GM23338 (cell line): ENCODE measurements at regions not wholly inside any gene's neighbourhood (a gene's known extent, or its start where the extent isn't known, plus 50 kb on each side); places are given as distances from the start of the nearest gene placed in this dataset.

Experiments
- CREB1 ChIP-seq: fragments of 250-450 bp; sonication (Bioruptor Pico); IDR thresholded peaks from 2 replicates; pipeline ENCODE4 v1.5.0; 2020; ENCODE audit warnings: low read depth, mild to moderate bottlenecking, moderate library complexity
- EZH2 ChIP-seq: fragments of 200-600 bp; sonication (generic); IDR thresholded peaks from one replicate; pipeline ENCODE4 v1.8.0; 2017; ENCODE audit warnings: antibody characterized with exemption, mild to moderate bottlenecking, low read depth; ENCODE audit not compliant: unreplicated experiment
- EZH2phosphoT487 ChIP-seq: fragments of 200-600 bp; sonication (generic); IDR thresholded peaks from one replicate; pipeline ENCODE4 v1.8.1; 2018; ENCODE audit warnings: antibody characterized with exemption; ENCODE audit not compliant: unreplicated experiment
- JUNB ChIP-seq: IDR thresholded peaks from one replicate; pipeline ENCODE4 v1.6.1; 2016; ENCODE audit warnings: antibody characterized with exemption; ENCODE audit not compliant: unreplicated experiment
- NANOG ChIP-seq: IDR thresholded peaks from 2 replicates; pipeline ENCODE4 v1.6.1; 2016; ENCODE audit warnings: antibody characterized with exemption, borderline replicate concordance
- POLR2AphosphoS5 ChIP-seq: IDR thresholded peaks from 2 replicates; pipeline ENCODE4 v1.6.1; 2016; ENCODE audit warnings: antibody characterized with exemption, low read depth
- STAT1 ChIP-seq: IDR thresholded peaks from one replicate; pipeline ENCODE4 v1.6.1; 2016; ENCODE audit warnings: antibody characterized with exemption; ENCODE audit not compliant: unreplicated experiment
- ZNF114 ChIP-seq: fragments of 250-450 bp; sonication (Bioruptor Pico); IDR thresholded peaks from 2 replicates; pipeline ENCODE4 v1.5.0; 2020; ENCODE audit warnings: mild to moderate bottlenecking, moderate library complexity
- ZNF331 ChIP-seq: fragments of 250-450 bp; sonication (Bioruptor Pico); IDR thresholded peaks from 2 replicates; pipeline ENCODE4 v1.5.0; 2020; ENCODE audit warnings: low read depth, mild to moderate bottlenecking, moderate library complexity
- TF ChIP-seq, protein P1 (sequence below), 2 experiments: fragments of 200-600 bp in 1 of 2; sonication (generic) in 1 of 2; conservative IDR thresholded peaks; 2 replicates each; pipeline versions ENCODE4 v1.5.1 to v1.6.1; 2016 to 2017; ENCODE audit warnings: antibody characterized with exemption in 2 of 2, low read depth in 2 of 2, mild to moderate bottlenecking in 2 of 2, moderate library complexity in 1 of 2
- TF ChIP-seq, protein P2 (sequence below): IDR thresholded peaks from one replicate; pipeline ENCODE4 v1.6.1; 2018; ENCODE audit warnings: antibody characterized with exemption; ENCODE audit not compliant: unreplicated experiment
- TF ChIP-seq, protein P3 (sequence below): IDR thresholded peaks from 2 replicates; pipeline ENCODE4 v1.6.1; 2016; ENCODE audit warnings: antibody characterized with exemption
- TF ChIP-seq, protein P4 (sequence below): fragments of 250-450 bp; sonication (Bioruptor Pico); IDR thresholded peaks from 2 replicates; pipeline ENCODE4 v1.5.0; 2020; ENCODE audit warnings: mild to moderate bottlenecking, moderate library complexity

DNA sequence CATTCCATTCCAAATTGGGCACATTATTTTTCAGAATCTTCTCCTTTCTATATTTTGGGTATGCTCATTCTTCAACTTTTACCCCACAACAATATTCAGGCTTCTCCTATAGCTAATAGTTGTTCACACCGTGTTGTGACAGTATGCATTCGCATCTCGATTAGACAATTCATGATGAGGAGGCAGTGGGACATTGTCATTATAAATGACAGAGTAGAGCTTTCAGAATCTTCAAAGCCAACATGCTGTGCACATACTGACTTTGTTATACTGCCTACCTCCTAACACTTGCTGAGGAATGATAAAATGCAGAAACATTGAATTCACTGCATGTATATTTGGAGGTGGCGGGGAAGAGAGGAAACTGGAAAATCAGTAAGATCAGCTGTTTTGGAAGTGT lies 714.2 kb downstream of the SUCLG1 start:
- no peak for TF ChIP-seq STAT1
- TF ChIP-seq, protein P1, sequence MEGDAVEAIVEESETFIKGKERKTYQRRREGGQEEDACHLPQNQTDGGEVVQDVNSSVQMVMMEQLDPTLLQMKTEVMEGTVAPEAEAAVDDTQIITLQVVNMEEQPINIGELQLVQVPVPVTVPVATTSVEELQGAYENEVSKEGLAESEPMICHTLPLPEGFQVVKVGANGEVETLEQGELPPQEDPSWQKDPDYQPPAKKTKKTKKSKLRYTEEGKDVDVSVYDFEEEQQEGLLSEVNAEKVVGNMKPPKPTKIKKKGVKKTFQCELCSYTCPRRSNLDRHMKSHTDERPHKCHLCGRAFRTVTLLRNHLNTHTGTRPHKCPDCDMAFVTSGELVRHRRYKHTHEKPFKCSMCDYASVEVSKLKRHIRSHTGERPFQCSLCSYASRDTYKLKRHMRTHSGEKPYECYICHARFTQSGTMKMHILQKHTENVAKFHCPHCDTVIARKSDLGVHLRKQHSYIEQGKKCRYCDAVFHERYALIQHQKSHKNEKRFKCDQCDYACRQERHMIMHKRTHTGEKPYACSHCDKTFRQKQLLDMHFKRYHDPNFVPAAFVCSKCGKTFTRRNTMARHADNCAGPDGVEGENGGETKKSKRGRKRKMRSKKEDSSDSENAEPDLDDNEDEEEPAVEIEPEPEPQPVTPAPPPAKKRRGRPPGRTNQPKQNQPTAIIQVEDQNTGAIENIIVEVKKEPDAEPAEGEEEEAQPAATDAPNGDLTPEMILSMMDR (conservative IDR thresholded peaks at IDR 0.05; ENCODE audit: low read depth in 2 of 2), result no peak
- TF ChIP-seq EZH2, result no peak
- no peak for TF ChIP-seq JUNB
- TF ChIP-seq, protein P2, sequence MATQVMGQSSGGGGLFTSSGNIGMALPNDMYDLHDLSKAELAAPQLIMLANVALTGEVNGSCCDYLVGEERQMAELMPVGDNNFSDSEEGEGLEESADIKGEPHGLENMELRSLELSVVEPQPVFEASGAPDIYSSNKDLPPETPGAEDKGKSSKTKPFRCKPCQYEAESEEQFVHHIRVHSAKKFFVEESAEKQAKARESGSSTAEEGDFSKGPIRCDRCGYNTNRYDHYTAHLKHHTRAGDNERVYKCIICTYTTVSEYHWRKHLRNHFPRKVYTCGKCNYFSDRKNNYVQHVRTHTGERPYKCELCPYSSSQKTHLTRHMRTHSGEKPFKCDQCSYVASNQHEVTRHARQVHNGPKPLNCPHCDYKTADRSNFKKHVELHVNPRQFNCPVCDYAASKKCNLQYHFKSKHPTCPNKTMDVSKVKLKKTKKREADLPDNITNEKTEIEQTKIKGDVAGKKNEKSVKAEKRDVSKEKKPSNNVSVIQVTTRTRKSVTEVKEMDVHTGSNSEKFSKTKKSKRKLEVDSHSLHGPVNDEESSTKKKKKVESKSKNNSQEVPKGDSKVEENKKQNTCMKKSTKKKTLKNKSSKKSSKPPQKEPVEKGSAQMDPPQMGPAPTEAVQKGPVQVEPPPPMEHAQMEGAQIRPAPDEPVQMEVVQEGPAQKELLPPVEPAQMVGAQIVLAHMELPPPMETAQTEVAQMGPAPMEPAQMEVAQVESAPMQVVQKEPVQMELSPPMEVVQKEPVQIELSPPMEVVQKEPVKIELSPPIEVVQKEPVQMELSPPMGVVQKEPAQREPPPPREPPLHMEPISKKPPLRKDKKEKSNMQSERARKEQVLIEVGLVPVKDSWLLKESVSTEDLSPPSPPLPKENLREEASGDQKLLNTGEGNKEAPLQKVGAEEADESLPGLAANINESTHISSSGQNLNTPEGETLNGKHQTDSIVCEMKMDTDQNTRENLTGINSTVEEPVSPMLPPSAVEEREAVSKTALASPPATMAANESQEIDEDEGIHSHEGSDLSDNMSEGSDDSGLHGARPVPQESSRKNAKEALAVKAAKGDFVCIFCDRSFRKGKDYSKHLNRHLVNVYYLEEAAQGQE, result no peak
- TF ChIP-seq ZNF331 (CRISPR knock-in tag), result no peak
- TF ChIP-seq CREB1 (CRISPR knock-in tag), result no peak
- TF ChIP-seq, protein P3, sequence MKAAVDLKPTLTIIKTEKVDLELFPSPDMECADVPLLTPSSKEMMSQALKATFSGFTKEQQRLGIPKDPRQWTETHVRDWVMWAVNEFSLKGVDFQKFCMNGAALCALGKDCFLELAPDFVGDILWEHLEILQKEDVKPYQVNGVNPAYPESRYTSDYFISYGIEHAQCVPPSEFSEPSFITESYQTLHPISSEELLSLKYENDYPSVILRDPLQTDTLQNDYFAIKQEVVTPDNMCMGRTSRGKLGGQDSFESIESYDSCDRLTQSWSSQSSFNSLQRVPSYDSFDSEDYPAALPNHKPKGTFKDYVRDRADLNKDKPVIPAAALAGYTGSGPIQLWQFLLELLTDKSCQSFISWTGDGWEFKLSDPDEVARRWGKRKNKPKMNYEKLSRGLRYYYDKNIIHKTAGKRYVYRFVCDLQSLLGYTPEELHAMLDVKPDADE, result no peak
- no peak for TF ChIP-seq POLR2AphosphoS5
- no peak for TF ChIP-seq EZH2phosphoT487
- TF ChIP-seq ZNF114 (CRISPR knock-in tag), result no peak
- TF ChIP-seq NANOG, result no peak
- TF ChIP-seq, protein P4, sequence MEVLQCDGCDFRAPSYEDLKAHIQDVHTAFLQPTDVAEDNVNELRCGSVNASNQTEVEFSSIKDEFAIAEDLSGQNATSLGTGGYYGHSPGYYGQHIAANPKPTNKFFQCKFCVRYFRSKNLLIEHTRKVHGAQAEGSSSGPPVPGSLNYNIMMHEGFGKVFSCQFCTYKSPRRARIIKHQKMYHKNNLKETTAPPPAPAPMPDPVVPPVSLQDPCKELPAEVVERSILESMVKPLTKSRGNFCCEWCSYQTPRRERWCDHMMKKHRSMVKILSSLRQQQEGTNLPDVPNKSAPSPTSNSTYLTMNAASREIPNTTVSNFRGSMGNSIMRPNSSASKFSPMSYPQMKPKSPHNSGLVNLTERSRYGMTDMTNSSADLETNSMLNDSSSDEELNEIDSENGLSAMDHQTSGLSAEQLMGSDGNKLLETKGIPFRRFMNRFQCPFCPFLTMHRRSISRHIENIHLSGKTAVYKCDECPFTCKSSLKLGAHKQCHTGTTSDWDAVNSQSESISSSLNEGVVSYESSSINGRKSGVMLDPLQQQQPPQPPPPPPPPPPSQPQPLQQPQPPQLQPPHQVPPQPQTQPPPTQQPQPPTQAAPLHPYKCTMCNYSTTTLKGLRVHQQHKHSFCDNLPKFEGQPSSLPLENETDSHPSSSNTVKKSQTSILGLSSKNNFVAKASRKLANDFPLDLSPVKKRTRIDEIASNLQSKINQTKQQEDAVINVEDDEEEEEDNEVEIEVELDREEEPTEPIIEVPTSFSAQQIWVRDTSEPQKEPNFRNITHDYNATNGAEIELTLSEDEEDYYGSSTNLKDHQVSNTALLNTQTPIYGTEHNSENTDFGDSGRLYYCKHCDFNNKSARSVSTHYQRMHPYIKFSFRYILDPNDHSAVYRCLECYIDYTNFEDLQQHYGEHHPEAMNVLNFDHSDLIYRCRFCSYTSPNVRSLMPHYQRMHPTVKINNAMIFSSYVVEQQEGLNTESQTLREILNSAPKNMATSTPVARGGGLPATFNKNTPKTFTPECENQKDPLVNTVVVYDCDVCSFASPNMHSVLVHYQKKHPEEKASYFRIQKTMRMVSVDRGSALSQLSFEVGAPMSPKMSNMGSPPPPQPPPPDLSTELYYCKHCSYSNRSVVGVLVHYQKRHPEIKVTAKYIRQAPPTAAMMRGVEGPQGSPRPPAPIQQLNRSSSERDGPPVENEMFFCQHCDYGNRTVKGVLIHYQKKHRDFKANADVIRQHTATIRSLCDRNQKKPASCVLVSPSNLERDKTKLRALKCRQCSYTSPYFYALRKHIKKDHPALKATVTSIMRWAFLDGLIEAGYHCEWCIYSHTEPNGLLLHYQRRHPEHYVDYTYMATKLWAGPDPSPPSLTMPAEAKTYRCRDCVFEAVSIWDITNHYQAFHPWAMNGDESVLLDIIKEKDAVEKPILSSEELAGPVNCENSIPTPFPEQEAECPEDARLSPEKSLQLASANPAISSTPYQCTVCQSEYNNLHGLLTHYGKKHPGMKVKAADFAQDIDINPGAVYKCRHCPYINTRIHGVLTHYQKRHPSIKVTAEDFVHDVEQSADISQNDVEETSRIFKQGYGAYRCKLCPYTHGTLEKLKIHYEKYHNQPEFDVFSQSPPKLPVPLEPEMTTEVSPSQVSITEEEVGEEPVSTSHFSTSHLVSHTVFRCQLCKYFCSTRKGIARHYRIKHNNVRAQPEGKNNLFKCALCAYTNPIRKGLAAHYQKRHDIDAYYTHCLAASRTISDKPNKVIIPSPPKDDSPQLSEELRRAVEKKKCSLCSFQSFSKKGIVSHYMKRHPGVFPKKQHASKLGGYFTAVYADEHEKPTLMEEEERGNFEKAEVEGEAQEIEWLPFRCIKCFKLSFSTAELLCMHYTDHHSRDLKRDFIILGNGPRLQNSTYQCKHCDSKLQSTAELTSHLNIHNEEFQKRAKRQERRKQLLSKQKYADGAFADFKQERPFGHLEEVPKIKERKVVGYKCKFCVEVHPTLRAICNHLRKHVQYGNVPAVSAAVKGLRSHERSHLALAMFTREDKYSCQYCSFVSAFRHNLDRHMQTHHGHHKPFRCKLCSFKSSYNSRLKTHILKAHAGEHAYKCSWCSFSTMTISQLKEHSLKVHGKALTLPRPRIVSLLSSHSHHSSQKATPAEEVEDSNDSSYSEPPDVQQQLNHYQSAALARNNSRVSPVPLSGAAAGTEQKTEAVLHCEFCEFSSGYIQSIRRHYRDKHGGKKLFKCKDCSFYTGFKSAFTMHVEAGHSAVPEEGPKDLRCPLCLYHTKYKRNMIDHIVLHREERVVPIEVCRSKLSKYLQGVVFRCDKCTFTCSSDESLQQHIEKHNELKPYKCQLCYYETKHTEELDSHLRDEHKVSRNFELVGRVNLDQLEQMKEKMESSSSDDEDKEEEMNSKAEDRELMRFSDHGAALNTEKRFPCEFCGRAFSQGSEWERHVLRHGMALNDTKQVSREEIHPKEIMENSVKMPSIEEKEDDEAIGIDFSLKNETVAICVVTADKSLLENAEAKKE, result no peak
